Loucy (cell line): ENCODE measurements at regions not wholly inside any gene's neighbourhood (a gene's known extent, or its start where the extent isn't known, plus 50 kb on each side); places are given as distances from the start of the nearest gene placed in this dataset.

Experiments used
- H2AFZ ChIP-seq: fragments of 200-600 bp; sonication (generic); 2 replicates; pipeline ENCODE4 v1.6.0; 2016; ENCODE audit warnings: antibody characterized with exemption, mild to moderate bottlenecking, low read length, moderate library complexity
- H3F3A ChIP-seq: fragments of 200-600 bp; 2 replicates; pipeline ENCODE4 v1.6.0; 2016; ENCODE audit warnings: antibody characterized with exemption, low read depth, mild to moderate bottlenecking
- H3K27me3 ChIP-seq: fragments of 200-600 bp; sonication (generic); 2 replicates; pipeline ENCODE4 v1.6.1; 2014; ENCODE audit warnings: low read length, mild to moderate bottlenecking; ENCODE audit not compliant: insufficient read depth, poor library complexity, severe bottlenecking
- H3K36me3 ChIP-seq: fragments of 200-600 bp; sonication (generic); 2 replicates; pipeline ENCODE4 v1.6.1; 2016; ENCODE audit warnings: low read length; ENCODE audit not compliant: insufficient read depth
- H3K4me1 ChIP-seq: fragments of 200-600 bp; sonication (generic); 2 replicates; pipeline ENCODE4 v1.5.1; 2014; ENCODE audit warnings: low read length, mild to moderate bottlenecking; ENCODE audit not compliant: insufficient read depth, poor library complexity, severe bottlenecking
- H3K4me2 ChIP-seq: fragments of 200-600 bp; sonication (generic); 2 replicates; pipeline ENCODE4 v1.6.0; 2014; ENCODE audit warnings: antibody characterized with exemption, low read length, low read depth, mild to moderate bottlenecking; ENCODE audit not compliant: poor library complexity, severe bottlenecking
- H3K4me3 ChIP-seq: fragments of 200-600 bp; sonication (generic); 2 replicates; pipeline ENCODE4 v1.5.1; 2014; ENCODE audit warnings: low read length, mild to moderate bottlenecking, mixed read lengths; ENCODE audit not compliant: poor library complexity, severe bottlenecking
- H3K79me2 ChIP-seq: fragments of 200-600 bp; sonication (generic); 2 replicates; pipeline ENCODE4 v1.6.1; 2014; ENCODE audit warnings: low read length; ENCODE audit not compliant: insufficient read depth
- H3K9ac ChIP-seq: fragments of 200-600 bp; sonication (generic); 2 replicates; pipeline ENCODE4 v1.6.0; 2014; ENCODE audit warnings: mild to moderate bottlenecking, low read depth, low read length, moderate library complexity; ENCODE audit not compliant: poor library complexity, severe bottlenecking
- H3K9me2 ChIP-seq: fragments of 200-600 bp; sonication (generic); replicated peaks from 2 replicates; pipeline ENCODE4 v1.6.1; 2016; ENCODE audit warnings: low read depth, low read length, mixed read lengths
- H3K9me3 ChIP-seq: fragments of 200-600 bp; sonication (generic); 2 replicates; pipeline ENCODE4 v1.6.1; 2014; ENCODE audit warnings: mild to moderate bottlenecking, antibody characterized with exemption, low read length, low read depth; ENCODE audit not compliant: insufficient read depth
- H4K20me1 ChIP-seq: fragments of 200-600 bp; sonication (generic); 2 replicates; pipeline ENCODE4 v1.6.0; 2014; ENCODE audit warnings: antibody characterized with exemption, low read length, mild to moderate bottlenecking; ENCODE audit not compliant: insufficient read depth, poor library complexity, severe bottlenecking
- CTCF ChIP-seq: fragments of 200-600 bp; sonication (generic); conservative IDR thresholded peaks from 2 replicates; pipeline ENCODE4 v1.5.1; 2014; ENCODE audit warnings: mild to moderate bottlenecking, antibody characterized with exemption, low read length
- EZH2phosphoT487 ChIP-seq: fragments of 200-600 bp; IDR thresholded peaks from 2 replicates; pipeline ENCODE4 v1.6.1; 2018; ENCODE audit warnings: antibody characterized with exemption, mild to moderate bottlenecking, moderate library complexity, borderline replicate concordance

- Histone ChIP-seq H2AFZ (no peak overlapping the region), H3K4me1 (peaks cover 15% of the 10 kb centered on the region), H3F3A (no peaks in the 10 kb centered on the region), H3K36me3 (no peaks in the 10 kb centered on the region), H4K20me1 (no peaks in the 10 kb centered on the region), H3K79me2 (no peaks in the 10 kb centered on the region), H3K27me3 (no peaks in the 10 kb centered on the region), H3K9me2 (no peaks in the 10 kb centered on the region), H3K4me2 (no peak overlapping the region), H3K9me3 (no peaks in the 10 kb centered on the region), H3K4me3 (no peak overlapping the region), H3K9ac (no peak overlapping the region)
- TF ChIP-seq EZH2phosphoT487: no peak
- no peak for TF ChIP-seq CTCF
These were observed 489.2 kb upstream of the C1orf87 start for GRCh38 chr1:60562740-60563139.

GRCh38 chr1:60560701-60561100 lies 487.1 kb upstream of the C1orf87 start:
- H3F3A ChIP-seq: no peaks in the 10 kb centered on the region
- TF ChIP-seq CTCF (no peak), EZH2phosphoT487 (no peak)
- H3K4me1 ChIP-seq: peaks cover 13% of the 10 kb centered on the region
- H3K79me2 ChIP-seq: no peaks in the 10 kb centered on the region
- H3K4me2 ChIP-seq: no peak overlapping the region
- H3K27me3 ChIP-seq: no peaks in the 10 kb centered on the region
- no peaks in the 10 kb centered on the region for H4K20me1 ChIP-seq
- no peaks in the 10 kb centered on the region for H3K36me3 ChIP-seq
- H3K9me2 ChIP-seq: no peaks in the 10 kb centered on the region
- H3K9me3 ChIP-seq: no peaks in the 10 kb centered on the region
- H3K9ac ChIP-seq: no peak overlapping the region
- no peak overlapping the region for H2AFZ ChIP-seq
- no peak overlapping the region for H3K4me3 ChIP-seq

- Histone ChIP-seq H3K27me3 (no peaks in the 10 kb centered on the region), H3F3A (no peaks in the 10 kb centered on the region), H3K4me1 (no peaks in the 10 kb centered on the region), H4K20me1 (no peaks in the 10 kb centered on the region), H3K9me2 (no peaks in the 10 kb centered on the region), H3K9ac (no peak overlapping the region), H3K9me3 (no peaks in the 10 kb centered on the region), H3K36me3 (no peaks in the 10 kb centered on the region), H3K79me2 (no peaks in the 10 kb centered on the region), H3K4me3 (no peak overlapping the region), H3K4me2 (no peak overlapping the region), H2AFZ (peak overlapping the region; percentile 0; the same call in 1 of the 2 replicates)
- no peak for TF ChIP-seq EZH2phosphoT487
- no peak for TF ChIP-seq CTCF
These were observed 484.7 kb upstream of the C1orf87 start for GRCh38 chr1:60558236-60558635.
